Brain microvascular endothelial cell (primary cell): ENCODE measurements at regions not wholly inside any gene's neighbourhood (a gene's known extent, or its start where the extent isn't known, plus 50 kb on each side); places are given as distances from the start of the nearest gene placed in this dataset.
"Not testable (repeated sequence)": the region's sequence is repeated elsewhere in the genome, so short reads cannot be mapped to it uniquely, and the experiment has no call there.

Experiments
- DNase-seq: peaks from one replicate; pipeline ENCODE4 v3.0.0-alpha.2; 2020
- H3K27ac ChIP-seq: fragments of 250-450 bp; sonication (Bioruptor Pico); 2 replicates; pipeline ENCODE4 v1.5.1; 2020; ENCODE audit warnings: mild to moderate bottlenecking, moderate library complexity
- H3K27me3 ChIP-seq: fragments of 250-450 bp; sonication (Bioruptor Pico); replicated peaks from 2 replicates; pipeline ENCODE4 v1.5.1; 2020; ENCODE audit warnings: mild to moderate bottlenecking
- H3K36me3 ChIP-seq: fragments of 250-450 bp; sonication (Bioruptor Pico); replicated peaks from 2 replicates; pipeline ENCODE4 v1.5.1; 2020; ENCODE audit warnings: mild to moderate bottlenecking
- H3K4me3 ChIP-seq: 2 replicates; pipeline ENCODE4 v1.5.1; 2011; ENCODE audit warnings: low read depth, mild to moderate bottlenecking, control low read depth, low read length, moderate library complexity
- in situ Hi-C: cut with HindIII; loops from 2 replicates; pipeline ENCODE4 v1.10.0; 2017; ENCODE audit warnings: low sequenced_read_pairs, low pct_ligation_motif_present
- TF ChIP-seq, protein P1 (sequence below): IDR thresholded peaks from 2 replicates; pipeline ENCODE4 v1.5.1; 2011; ENCODE audit warnings: low read depth, mild to moderate bottlenecking, moderate library complexity, low read length, control low read depth, inconsistent platforms; ENCODE audit errors: missing control alignments

DNA sequence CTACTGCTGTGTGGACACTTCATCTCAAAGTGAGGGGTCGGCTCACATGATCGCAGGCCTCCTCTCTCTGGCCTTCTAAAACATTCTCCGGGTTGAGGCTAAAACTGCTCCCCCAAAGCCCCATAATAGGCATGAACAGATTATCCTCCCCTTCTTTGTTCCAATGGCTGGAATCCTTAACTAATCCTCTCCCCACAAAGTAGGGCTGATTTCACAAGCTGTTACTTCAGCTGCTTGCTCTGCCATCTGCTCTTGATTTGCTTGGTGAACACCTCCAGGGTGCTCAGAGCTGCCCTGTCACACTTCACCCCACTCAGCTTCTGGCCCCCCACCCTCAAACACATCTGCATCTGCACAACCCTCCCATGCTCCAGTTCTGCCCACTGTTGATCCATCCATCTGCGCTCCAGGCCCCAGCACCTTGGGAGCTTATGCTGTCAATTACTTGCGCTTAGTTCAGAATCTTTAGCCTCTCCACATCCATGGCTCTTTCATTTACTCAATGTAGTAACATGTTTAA is 173.1 kb upstream of the API5 start:
- no peak overlapping the region for H3K4me3 ChIP-seq
- no peaks in the 10 kb centered on the region for H3K36me3 ChIP-seq
- TF ChIP-seq, protein P1, sequence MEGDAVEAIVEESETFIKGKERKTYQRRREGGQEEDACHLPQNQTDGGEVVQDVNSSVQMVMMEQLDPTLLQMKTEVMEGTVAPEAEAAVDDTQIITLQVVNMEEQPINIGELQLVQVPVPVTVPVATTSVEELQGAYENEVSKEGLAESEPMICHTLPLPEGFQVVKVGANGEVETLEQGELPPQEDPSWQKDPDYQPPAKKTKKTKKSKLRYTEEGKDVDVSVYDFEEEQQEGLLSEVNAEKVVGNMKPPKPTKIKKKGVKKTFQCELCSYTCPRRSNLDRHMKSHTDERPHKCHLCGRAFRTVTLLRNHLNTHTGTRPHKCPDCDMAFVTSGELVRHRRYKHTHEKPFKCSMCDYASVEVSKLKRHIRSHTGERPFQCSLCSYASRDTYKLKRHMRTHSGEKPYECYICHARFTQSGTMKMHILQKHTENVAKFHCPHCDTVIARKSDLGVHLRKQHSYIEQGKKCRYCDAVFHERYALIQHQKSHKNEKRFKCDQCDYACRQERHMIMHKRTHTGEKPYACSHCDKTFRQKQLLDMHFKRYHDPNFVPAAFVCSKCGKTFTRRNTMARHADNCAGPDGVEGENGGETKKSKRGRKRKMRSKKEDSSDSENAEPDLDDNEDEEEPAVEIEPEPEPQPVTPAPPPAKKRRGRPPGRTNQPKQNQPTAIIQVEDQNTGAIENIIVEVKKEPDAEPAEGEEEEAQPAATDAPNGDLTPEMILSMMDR, result no peak
- no peak for DNase-seq
- in situ Hi-C loops, result no loop called here
- no peak overlapping the region for H3K27ac ChIP-seq
- H3K27me3 ChIP-seq, result no peaks in the 10 kb centered on the region

DNA sequence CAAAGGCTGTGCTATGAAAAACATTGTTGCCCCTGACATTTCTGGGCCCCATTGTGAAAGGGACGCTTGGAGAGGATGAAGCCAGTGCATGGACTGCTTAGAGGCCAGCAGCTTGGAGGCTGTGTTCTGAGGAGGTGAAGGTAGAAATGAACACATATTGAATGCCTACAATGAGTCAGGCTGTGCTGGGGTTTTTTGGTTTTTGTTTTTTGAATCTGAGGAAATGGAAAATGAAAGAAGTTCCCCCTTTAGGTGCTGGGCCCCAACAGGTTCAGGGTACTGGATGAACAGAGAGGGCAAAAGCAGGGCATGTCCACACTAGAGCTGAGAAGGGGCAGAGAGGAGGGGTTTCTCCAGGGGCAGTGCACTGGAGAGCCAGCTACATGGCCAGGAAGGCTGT is 166.1 kb upstream of the API5 start:
- Histone ChIP-seq H3K36me3 (no peaks in the 10 kb centered on the region), H3K4me3 (no peak overlapping the region), H3K27me3 (no peaks in the 10 kb centered on the region), H3K27ac (no peak overlapping the region)
- in situ Hi-C loops, result no loop called here
- no peak for DNase-seq
- TF ChIP-seq, protein P1, result no peak

DNA sequence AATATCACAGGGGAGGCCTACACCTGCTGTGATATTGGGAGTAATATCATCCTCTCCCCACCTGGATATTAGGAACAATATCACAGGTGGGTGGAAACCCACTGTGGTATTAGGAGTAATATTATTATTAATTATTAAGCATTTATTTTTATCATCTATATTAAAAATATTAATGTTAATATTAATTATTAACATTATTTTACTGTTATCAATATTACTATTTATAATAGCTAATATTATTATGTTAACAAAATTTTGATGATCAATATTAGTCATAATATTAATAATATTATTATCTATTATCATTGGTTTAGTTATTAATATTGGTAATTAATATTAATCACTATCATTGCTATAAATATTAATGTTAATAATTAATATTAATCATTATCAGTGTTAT is 161.1 kb upstream of the API5 start:
- in situ Hi-C loops, result no loop called here
- TF ChIP-seq, protein P1, result no peak
- Histone ChIP-seq H3K36me3 (no peaks in the 10 kb centered on the region), H3K4me3 (no peak overlapping the region), H3K27ac (no peak overlapping the region), H3K27me3 (no peaks in the 10 kb centered on the region)
- DNase-seq, result no peak

DNA sequence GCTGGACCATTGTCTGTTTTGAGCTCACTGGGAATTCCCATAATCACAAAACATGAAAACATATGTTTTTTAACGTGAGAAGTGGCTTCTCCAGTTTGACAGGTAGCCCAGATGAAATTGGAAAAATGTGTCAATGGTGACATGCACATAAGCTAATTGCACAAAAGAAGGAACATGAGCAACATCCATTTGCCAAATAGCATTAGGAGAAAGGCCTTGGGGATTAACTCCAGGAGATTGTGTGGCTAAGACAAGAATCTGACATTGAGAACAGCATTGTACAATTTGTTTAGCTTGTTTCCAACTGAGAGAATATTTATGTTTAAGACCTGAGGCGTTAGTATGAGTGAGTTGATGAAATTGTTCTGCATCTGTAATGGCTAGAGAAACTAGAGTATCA is 147.0 kb upstream of the API5 start:
- no peaks in the 10 kb centered on the region for H3K27me3 ChIP-seq
- in situ Hi-C loops, result no loop called here
- H3K36me3 ChIP-seq, result no peaks in the 10 kb centered on the region
- no peak overlapping the region for H3K27ac ChIP-seq
- no peak overlapping the region for H3K4me3 ChIP-seq
- no peak for DNase-seq
- TF ChIP-seq, protein P1, result no peak

DNA sequence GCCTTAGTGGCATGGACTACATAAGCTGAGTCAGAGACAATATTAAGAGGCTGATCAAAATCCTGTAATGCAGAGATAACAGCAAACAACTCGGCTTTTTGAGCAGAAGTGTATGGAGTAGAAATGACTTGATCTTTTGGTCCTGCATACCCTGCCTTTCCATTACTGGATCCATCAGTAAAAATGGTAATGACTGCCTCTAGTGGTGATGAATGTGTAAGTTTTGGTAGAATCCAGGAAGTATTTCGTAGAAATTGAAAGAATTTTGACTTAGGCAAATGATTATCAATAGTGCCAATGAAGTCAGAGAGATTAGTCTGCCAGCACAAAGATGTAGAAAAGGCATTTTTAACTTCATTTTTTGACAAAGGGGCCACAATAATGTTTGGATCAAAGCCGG is 146.4 kb upstream of the API5 start:
- in situ Hi-C loops, H3K36me3 ChIP-seq, DNase-seq, H3K4me3 ChIP-seq, H3K27ac ChIP-seq, H3K27me3 ChIP-seq: not testable (repeated sequence)

DNA sequence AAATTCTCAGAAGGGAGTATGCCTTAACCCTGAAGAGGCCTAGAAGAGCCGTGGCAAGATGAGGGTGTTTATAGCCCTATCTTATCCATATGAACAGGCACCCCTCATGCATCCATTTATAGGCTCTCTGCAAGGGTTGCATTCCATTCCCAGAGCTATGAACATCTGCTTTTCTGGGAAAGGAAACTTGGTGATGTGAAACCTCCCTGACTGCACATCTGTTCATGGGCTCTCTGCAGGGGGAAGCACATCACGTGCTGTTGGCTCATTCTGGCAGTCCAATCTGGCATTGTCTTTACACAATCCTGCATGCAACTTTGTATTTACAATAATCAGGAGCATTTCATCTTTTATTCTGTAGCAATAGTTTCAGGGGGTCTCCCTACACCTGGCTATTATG is 143.6 kb upstream of the API5 start:
- H3K27ac ChIP-seq, H3K36me3 ChIP-seq, H3K27me3 ChIP-seq, in situ Hi-C loops, H3K4me3 ChIP-seq, DNase-seq: not testable (repeated sequence)

DNA sequence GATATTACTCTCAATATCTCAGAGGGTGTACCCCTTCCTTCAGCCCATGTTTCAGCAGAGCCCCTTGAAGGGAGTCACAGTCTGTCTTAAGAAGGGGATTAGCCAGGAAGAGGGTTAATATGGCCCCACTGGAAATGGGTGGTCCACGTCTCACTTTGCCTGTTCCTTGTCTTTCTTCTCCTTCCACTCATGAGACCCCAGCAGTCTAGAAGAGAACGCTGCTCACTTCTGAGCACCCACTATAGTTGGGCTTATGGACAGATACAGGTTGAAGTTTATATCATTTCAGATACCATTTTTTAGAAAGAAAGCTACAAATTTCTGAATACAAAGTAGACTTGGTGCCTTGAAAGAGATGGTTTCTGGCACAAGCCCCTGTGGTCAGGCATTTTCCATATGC is 139.3 kb upstream of the API5 start:
- TF ChIP-seq, protein P1, result no peak
- no peak overlapping the region for H3K4me3 ChIP-seq
- no peaks in the 10 kb centered on the region for H3K36me3 ChIP-seq
- no peak for DNase-seq
- H3K27ac ChIP-seq, result no peak overlapping the region
- H3K27me3 ChIP-seq, result no peaks in the 10 kb centered on the region
- in situ Hi-C loops, result no loop called here
